OCI-LY3 (cell line): ENCODE measurements at regions not wholly inside any gene's neighbourhood (a gene's known extent, or its start where the extent isn't known, plus 50 kb on each side); places are given as distances from the start of the nearest gene placed in this dataset.
"Not testable (repeated sequence)": the region's sequence is repeated elsewhere in the genome, so short reads cannot be mapped to it uniquely, and the experiment has no call there.

Source experiments
- EZH2phosphoT487 ChIP-seq: fragments of 200-600 bp; shearing (Covaris generic); IDR thresholded peaks from 2 replicates; pipeline ENCODE4 v1.6.1; 2018; ENCODE audit warnings: antibody characterized with exemption, mixed run types, low read depth
- TF ChIP-seq, protein P1 (sequence below): fragments of 200-600, 300-600 bp; sonication (generic); IDR thresholded peaks from 2 replicates; pipeline ENCODE4 v1.5.1; 2014; ENCODE audit warnings: antibody characterized with exemption, low read length, low read depth

DNA sequence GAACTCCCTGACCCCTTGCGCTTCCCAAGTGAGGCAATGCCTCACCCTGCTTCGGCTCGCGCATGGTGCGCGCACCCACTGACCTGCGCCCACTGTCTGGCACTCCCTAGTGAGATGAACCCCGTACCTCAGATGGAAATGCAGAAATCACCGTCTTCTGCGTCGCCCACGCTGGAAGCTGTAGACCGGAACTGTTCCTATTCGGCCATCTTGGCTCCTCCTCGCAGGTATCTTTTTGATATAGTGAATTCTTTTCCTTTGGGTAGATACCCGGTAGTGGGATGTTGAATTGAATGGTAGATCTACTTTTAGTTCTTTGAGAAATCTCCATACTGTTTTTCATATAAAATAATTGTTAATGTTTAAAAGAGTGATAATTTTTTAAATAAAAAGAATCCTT, 57.9 kb upstream of the CENPE start:
- TF ChIP-seq, protein P1, sequence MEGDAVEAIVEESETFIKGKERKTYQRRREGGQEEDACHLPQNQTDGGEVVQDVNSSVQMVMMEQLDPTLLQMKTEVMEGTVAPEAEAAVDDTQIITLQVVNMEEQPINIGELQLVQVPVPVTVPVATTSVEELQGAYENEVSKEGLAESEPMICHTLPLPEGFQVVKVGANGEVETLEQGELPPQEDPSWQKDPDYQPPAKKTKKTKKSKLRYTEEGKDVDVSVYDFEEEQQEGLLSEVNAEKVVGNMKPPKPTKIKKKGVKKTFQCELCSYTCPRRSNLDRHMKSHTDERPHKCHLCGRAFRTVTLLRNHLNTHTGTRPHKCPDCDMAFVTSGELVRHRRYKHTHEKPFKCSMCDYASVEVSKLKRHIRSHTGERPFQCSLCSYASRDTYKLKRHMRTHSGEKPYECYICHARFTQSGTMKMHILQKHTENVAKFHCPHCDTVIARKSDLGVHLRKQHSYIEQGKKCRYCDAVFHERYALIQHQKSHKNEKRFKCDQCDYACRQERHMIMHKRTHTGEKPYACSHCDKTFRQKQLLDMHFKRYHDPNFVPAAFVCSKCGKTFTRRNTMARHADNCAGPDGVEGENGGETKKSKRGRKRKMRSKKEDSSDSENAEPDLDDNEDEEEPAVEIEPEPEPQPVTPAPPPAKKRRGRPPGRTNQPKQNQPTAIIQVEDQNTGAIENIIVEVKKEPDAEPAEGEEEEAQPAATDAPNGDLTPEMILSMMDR, result not testable (repeated sequence)
- not testable (repeated sequence) for TF ChIP-seq EZH2phosphoT487
